GM19239 (cell line): ENCODE measurements at regions not wholly inside any gene's neighbourhood (a gene's known extent, or its start where the extent isn't known, plus 50 kb on each side); places are given as distances from the start of the nearest gene placed in this dataset.

ENCODE experiments used
- DNase-seq: peaks from one replicate; pipeline ENCODE4 v3.0.0; 2011; ENCODE audit warnings: low spot score; ENCODE audit not compliant: insufficient read length
- FAIRE-seq: peaks from 2 replicates; lab custom pipeline; 2011; peaks lifted over from hg19 to GRCh38; lab: Jason Lieb, UNC

DNA sequence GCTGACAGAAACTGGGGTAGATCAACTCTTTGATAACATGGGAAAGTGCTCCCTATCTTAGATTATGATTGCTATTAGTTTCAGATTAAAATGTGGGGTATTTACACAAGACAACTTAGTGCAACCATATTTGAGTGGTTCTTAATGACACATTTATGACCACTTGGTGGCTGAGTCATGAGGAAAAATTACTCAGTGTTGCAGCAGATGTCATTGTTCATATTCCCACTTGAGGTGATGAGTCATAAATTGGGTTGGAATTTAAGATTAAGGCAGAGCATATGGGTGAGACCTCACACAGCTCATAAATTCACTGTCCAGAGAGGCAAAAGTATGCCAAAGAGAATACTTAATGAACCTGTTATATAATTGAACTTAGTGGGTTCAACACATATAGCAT, 408.3 kb downstream of the DMRT2 start:
- no peak for DNase-seq
- FAIRE-seq: no peak

DNA sequence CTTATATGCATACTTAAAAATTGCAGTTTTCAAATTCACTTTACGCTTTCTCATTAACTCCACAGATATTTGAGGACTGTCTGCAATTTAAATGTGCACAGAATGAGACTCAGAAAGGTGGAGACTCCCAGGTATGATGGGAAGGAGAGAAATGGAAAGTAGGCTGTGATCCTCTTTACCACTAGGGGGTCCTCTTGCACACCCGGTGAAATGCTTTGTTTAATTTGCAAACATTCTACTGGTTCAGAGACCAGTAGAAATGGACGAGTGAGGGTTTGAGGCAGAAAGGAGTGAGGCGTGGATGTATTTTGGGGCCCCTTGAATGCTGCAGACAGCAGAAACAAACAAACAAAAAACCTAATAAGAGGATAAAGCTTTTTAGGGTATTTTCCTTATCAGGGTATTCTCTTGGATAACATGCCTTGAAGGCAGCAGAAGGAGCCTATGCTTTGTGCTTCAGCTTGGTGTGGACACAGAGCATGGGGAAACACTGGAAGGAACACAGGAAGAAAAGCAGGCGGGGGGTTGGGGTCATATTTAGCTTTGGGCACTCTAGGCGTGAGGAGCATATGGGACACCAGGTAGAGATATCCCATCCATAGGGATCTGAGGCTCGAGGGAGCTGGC, 410.1 kb downstream of the DMRT2 start:
- peak; percentile 18 for DNase-seq
- FAIRE-seq: peak; percentile 87

DNA sequence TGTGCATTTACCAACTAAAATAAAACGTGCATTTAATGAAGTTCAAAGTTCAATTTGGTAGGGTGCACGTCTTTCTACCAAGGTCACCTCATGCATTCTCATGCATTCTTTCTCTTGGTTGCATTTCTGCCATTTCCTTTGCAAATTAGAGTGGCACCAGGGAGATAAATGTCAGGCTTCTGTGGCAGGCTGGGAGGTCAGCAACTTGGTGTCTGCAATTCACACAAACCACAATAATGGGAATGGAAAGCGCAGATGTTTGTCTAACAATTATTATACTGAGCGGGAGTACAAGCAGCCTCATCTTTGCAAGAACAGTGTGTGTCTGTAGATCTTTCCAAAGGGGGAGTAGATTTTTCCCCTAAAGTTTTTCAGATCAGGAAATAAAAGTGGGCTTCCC, 411.7 kb downstream of the DMRT2 start:
- FAIRE-seq: no peak
- no peak for DNase-seq

DNA sequence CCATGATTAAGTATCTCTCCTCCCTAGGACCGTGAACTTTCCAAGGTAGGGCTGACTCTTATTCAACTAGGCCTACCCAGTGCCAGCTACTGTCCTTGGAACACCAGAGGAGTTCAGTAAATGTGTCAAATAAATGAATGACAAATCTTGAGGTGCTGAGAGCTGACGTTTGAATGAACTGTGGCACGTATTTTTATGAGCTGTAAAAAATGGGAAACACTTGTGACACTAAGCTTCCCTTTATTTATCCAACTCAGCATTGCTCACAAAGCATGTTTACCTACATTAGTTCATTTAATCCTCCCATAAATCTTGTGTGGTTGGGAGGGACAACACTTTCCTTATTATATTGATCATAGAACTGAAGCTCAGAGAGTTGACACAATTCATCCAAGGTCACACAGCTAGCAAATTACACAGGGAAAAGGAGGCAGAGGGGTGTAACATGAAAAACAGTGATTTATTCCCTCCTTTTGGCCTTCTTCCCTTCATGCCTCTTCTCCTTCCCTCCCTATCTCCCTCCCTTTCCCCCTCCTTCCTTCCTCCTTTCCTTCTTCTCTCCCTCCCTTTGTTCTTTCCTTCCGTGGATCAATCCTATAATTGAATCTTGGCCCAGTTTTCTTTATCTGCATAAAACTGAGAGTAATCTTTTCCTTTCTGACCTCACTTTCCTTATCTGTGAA, 412.6 kb downstream of the DMRT2 start:
- FAIRE-seq (no peak), DNase-seq (no peak)

DNA sequence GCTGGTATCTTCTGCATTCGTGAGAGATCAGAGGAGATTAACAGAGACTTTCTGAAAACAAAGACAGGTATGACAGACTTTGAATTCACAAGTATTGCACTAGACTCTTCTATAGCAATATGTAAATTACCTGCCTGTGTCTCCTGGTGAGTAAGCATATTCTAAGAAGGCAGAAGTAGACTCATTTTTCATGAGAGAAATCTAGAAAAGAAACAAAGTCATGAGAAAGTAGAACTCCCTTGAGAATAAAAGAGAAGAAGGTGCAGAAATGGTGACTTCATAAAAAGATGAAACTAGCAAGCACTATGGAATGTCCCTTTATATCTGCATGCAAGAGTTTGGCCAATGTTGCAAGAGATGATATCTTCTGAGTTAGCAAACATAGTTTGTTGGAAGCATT, 419.8 kb downstream of the DMRT2 start:
- peak; percentile 21 for FAIRE-seq

DNA sequence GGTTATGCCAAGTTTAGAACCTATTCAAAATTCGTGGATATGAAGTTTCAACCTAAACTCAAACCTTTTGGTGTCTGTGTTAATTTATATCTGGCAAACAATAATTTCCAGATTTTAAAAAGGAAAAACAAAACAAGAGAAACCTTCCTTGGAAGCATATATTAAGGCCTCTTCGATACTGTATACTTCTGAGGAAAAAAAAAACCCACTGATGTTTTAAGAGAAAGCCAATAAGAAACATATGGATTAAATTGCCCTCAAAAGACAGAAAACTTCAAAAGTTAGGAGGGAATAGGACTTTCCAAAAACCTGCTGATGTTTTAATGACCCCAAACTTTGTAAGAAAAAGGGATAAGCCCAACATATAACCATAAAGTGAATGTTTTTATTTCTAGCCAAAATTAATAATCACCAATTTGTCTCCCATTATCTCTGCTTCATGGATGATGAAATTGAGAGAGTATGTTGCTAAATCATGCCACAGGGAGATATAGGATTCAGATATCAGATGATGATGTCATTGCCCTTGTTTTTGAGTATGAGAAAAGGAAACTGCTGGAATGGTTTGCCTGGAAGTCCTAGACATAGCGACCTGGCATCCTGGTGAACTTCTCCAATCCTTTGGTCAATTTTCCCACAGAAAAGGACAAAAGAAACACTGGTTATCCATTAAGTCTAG, 423.9 kb downstream of the DMRT2 start:
- no peak for FAIRE-seq
- DNase-seq: no peak

More for the DNA sequence above, 419.8 kb downstream of the DMRT2 start:
- no peak for DNase-seq

DNA sequence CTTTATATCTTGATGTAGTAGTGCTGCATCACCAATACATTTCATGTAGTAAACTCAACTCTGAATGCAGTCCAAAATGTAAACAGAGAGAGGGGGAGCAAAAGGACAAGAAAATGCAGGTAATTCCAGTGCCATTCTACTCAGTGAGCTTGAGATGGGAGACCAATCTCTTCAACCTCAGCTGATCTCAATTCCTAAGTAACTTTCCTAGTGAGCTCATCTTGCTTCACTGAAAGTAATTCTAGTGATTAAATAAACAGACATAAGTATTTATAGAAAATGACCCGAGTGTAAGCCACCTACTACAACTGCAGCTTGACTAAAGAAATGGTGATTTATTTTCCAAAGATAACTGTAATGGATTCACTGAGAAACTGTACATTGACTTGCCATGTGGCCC, 424.5 kb downstream of the DMRT2 start:
- no peak for FAIRE-seq

DNA sequence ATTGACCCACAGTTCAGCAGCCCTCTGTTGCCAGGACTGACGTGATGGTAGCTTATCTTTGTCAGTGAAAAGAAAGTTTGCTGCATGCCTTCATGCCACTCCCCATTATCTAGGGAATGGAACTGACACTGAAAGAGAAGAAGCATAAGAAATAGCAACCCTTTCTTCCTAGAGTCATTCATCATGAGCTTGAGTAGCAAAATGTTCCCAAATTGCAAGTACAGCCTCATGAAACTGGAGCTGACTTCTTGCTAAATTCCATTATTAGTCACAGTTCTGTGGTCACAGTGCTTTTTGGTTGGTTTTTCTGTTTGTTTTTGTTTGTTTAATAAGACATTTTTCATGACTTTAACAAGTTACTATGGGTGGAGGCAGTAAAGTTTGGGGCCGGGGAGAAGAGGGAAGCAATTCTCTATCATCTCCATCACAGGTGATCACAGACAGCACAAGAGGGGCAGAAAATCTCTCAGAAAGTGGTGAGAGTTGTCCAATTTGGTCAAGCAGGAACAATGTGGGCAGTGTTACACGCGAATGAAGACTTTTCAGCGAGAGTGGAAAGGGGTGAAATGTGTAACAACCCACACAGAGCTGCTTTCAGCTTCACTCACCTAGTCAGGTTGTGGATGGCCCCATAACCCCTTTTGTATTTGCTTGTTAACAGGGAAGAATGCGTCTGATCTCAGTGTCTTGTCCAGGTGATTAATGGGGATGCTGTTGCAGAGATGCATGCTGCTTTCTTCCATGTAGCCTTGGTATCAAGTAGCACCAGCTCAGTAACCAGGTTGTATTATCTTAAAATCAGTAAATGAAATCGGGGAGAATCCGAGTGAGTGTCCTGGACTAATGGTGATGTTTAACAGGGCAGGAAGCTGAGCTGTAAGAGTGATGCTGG, 440.4 kb downstream of the DMRT2 start:
- FAIRE-seq (no peak), DNase-seq (no peak)

More for the DNA sequence above, 424.5 kb downstream of the DMRT2 start:
- no peak for DNase-seq

DNA sequence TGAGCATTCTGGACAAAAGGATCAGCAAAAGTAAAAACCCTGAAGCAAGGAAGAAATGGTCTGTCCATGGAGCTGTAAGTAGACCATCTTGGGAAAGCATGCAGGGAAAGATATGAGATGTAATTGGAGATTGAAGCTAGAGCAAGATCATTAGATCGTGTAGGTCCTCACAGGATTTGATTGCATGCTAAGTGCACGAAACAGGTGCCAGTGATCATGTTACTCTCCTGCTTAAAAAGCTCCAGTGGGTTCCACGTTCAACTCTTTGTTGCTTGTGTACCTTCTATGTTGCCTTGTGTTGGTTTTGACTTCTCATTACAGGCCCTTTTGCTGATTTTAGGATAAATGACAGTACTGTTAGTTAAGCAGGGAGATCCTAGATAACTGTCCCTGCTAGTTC, 442.0 kb downstream of the DMRT2 start:
- DNase-seq: no peak

DNA sequence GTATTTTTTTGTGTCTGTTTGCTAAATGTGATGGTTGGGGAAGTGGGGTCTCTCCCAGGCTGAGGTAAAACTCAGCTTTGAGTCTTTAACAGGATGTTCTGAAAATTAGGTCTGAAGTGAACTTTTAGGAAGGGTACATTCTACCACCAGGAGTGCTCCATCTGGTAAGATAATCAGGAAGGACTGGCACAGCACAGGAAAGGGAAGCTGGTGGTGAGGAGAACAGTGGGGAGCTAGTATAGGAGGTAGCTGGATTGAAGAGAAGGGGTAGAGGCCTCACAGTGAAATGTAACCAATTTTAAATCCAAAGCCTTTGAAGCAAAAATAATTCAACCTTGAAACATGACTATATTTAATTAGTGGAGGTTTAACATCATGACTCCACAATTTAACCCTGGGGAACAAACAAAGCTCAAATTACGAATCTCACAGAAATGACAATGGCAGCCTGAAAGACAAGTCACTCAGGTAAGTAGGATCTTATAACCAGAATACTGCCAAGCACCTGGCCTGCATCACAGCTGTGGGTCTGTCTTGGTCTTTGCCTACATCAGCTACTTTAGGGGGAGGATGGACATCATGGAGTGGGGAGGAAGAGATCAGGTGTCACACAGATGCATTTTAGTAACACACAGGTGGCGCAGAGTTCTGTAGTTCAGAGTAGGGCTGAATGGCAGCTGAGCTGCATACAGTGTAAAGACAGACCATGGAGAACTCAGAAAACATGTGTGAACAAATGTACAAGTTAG, 445.3 kb downstream of the DMRT2 start:
- DNase-seq (no peak), FAIRE-seq (no peak)

More for the DNA sequence above, 442.0 kb downstream of the DMRT2 start:
- FAIRE-seq: no peak

DNA sequence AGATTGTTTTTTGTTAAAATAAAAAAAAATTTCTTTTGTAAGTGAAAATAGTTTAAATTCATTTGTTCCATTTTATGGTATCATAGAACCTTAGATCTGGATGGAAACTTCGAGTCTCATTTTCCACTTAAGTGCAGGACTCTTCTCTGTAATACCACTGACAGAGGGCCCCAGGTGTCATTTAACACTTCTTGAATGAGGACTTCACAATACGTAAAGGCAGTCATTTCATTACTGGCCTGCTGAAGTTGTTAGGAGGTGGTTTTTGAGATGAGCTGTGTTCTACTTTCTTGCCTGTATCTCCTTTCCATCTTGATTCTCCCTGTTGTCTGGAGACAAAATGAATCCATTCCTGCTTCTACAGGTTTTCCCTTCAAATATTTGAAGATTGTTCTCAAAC, 455.3 kb downstream of the DMRT2 start:
- FAIRE-seq (no peak), DNase-seq (no peak)

DNA sequence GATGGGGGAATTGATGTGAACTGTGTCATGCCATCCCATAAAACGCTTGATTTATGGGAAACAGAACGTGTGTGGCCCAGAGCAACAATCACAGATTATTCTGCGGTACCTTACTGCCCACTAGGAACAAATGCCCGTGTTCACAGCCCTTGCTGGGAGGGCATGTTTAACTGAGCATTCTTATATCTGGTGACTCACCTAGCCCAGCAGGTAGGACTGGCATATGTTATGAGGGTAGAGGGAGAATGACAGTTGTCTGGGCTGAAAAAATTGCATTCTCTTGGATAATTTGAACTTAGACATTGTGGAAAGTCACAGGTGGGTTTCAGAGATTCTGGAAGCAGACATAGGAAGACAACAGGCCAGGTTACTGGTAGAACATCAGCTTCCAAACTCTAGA, 460.6 kb downstream of the DMRT2 start:
- DNase-seq (no peak), FAIRE-seq (no peak)

DNA sequence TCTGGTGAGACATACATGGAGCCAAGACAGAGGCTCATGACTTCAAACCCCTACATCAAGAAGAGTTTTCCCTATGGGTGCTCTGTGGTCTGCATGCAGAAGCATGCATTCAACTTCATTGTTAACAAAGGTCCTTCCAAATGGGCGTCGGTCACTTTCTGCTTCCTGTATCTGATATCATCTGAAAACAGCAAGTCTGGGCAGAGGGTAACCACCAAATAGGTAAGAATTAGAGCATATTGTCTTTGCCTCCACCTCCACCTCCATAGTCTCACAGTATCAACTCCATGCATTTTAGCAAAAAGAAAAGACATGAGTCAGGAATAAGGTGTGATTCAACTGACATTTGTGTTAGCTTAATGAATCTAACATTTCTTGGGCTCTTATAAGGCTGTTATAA, 462.9 kb downstream of the DMRT2 start:
- no peak for FAIRE-seq

DNA sequence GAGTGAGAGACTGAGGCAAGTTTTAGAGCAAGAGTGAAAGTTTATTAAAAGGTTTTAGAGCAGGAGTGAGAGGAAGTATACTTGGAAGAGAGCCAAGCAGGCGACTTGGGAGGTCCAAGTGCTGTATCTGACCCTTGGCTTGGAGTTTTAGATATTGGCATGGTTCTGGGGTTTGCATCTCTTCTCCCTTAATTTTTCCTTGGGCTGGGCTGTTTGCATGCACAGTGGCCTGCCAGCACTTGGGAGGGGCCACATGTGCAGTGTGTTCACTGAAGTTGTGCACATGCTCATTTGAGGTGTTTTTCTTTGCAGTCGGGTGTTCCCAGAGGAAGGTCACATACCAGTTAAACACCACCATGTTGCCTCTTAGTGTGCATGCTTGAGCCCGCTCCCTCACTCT, 464.1 kb downstream of the DMRT2 start:
- no peak for FAIRE-seq
- DNase-seq: no peak

More for the DNA sequence above, 462.9 kb downstream of the DMRT2 start:
- no peak for DNase-seq

DNA sequence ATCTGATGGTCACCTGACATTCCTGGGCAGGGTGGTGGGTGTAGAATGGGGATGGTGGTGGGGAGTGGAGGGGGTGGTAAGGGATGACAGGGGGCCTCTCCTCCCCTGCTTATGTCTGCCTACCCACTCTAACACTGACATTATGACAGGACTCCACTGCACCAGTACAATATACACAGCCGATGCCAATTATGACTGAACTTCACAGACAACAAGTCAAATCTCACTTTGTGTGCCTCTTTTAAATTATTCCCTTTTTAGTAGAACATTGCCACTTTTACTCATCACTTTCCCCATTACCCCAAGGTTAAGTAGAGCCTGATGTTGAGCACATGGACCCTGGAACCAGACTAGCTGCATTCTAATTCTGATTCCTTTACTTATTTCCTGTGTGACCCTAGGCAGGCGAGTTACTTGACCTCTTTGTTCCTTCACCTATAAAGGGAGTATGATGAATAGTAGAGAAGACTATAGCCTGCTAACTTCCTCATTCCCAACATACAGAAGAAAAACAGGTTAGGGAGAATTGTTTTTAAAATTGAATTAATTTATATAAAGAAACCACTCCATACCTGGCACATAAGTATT, 464.7 kb downstream of the DMRT2 start:
- no peak for FAIRE-seq
- no peak for DNase-seq

DNA sequence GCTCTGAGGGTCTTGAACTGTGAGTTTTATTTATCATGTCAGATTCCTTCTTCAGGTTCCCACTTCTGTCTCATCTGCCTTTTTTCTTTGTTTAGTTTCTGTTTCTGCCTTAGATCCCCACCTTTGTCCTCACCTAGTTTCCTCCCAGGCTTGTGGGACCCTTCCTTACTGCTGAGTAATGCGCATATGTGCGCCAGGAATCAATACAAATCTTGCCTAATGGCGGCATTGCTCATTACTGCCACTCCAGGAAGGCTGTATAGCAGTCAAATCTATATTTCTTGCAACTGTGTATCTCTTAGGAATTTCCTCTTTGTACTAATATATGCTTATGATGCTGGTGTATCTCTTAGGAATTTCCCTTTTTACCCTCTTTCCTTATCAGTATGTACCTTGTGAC, 465.4 kb downstream of the DMRT2 start:
- DNase-seq: no peak
- no peak for FAIRE-seq

DNA sequence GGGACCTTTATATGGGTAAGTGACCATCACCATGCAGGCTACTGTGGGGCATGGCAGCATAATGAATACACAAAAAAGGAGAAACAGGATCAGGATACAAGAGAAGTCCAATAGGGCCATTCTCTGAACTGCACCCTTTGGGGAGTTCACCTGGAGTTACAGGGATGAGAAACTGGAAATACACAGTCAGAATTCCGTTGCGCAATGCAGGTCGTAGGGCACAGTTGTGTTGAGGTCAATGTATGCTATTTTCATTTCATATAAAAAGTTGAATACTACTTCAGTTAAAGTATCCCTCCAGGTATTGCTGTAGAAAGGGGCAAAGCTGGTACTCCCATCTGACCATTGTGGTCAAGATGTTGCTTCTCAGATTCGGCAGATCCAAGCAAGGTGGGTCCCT, 471.4 kb downstream of the DMRT2 start:
- DNase-seq (no peak), FAIRE-seq (no peak)

DNA sequence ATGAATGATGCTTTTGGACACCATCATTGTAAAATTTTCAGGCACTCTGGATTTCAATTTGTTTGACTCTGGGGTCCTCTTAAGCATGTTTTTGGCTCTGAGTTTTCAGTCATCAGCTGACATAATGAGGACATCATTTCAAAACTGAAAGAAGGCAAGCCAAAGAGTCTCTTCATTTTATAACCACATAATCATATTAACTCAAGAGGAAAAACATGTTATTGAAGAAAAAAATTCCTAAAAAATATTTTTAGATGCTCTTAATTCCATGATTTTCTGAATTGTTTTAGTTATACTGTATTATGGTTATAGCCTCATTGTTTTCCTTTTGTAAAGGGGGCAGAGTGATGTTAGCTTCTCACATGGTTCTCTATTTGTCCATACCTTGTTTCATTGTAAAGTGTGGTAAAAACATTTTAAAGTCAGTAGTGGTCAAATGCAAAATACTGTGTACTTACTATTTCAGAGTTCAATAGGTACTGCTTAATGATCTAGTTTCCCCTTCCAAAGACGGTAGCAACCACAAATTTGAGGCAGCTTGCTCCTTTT, 472.1 kb downstream of the DMRT2 start:
- DNase-seq: no peak
- FAIRE-seq: no peak

DNA sequence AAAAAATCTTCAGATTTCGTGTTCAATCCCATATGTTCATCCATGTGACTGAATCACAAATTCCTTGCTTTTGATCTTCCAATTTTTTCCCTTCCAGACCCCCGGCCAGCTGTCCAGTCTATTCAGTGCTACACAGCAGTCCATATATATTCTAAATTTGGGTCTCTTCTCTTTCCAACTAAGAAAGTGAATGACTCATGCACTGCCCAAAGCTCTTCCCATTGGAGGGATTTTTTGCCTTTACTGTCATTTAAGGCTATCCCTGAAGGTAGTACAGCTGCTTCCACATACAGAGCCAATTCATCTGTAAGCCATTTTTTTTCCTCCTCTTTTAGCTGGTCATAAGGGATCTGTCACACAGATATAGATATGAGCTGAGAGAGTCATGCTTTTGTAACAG, 478.3 kb downstream of the DMRT2 start:
- FAIRE-seq (no peak), DNase-seq (no peak)
